Spleen (tissue), 7 donors: ENCODE measurements at regions not wholly inside any gene's neighbourhood (a gene's known extent, or its start where the extent isn't known, plus 50 kb on each side); places are given as distances from the start of the nearest gene placed in this dataset.

Source experiments
- POLR2A ChIP-seq, 3 donors: fragments of 450-650 bp; IDR thresholded peaks; one replicate each; pipeline ENCODE4 v1.5.1; 2017; ENCODE audit warnings: antibody characterized with exemption in 3 of 3, mild to moderate bottlenecking in 1 of 3
- TF ChIP-seq, protein P1 (sequence below), 11 experiments: fragments of 200-600 bp in 7 of 11; fragments of 450-650 bp in 4 of 11; sonication (generic) in 4 of 11; IDR thresholded peaks in 8 of 11; conservative IDR thresholded peaks in 3 of 11; 1 replicate in 7 of 11; 2 replicates in 4 of 11; pipeline versions ENCODE4 v1.4.0 to v1.8.0; 2016 to 2021; ENCODE audit warnings: antibody characterized with exemption in 11 of 11, inconsistent platforms in 4 of 11, mild to moderate bottlenecking in 1 of 11
- donor health status: DM: no; HTN: no; CAD: no; lungs with moderate emphysema.
- donor health status: DM: no; HTN: no; CAD: no.
- donor health status: DM: no; HTN: no; CAD: no.

DNA sequence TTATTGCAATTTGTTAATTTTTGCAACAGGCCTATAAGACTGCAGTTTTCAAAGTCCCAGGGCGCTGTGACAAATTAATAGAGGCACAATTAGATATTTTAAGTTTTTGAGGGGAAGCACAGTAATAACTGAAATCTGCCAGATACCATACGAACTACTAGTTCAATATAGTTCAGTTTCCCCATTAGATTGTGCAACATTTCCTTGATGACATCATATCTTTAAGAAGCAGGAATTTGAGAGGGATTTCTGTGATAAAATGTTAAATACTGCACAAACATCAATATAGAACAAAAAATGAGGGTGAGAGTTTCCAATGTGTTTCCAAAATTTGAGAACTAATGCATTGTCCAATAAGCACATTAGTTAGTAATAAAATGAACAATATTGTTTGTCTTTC lies 56.7 kb upstream of the GRIN3A start:
- no peak for TF ChIP-seq POLR2A (IDR thresholded peaks at IDR 0.05)
- TF ChIP-seq, protein P1, sequence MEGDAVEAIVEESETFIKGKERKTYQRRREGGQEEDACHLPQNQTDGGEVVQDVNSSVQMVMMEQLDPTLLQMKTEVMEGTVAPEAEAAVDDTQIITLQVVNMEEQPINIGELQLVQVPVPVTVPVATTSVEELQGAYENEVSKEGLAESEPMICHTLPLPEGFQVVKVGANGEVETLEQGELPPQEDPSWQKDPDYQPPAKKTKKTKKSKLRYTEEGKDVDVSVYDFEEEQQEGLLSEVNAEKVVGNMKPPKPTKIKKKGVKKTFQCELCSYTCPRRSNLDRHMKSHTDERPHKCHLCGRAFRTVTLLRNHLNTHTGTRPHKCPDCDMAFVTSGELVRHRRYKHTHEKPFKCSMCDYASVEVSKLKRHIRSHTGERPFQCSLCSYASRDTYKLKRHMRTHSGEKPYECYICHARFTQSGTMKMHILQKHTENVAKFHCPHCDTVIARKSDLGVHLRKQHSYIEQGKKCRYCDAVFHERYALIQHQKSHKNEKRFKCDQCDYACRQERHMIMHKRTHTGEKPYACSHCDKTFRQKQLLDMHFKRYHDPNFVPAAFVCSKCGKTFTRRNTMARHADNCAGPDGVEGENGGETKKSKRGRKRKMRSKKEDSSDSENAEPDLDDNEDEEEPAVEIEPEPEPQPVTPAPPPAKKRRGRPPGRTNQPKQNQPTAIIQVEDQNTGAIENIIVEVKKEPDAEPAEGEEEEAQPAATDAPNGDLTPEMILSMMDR (IDR thresholded peaks at IDR 0.05 in 8 of 11, conservative IDR thresholded peaks at IDR 0.05 in 3 of 11): no peak
